GM12874 (cell line): ENCODE measurements at regions not wholly inside any gene's neighbourhood (a gene's known extent, or its start where the extent isn't known, plus 50 kb on each side); places are given as distances from the start of the nearest gene placed in this dataset.

Experiments
- CTCF ChIP-seq: IDR thresholded peaks from 2 replicates; pipeline ENCODE4 v1.5.1; 2011; ENCODE audit warnings: low read depth, mild to moderate bottlenecking, control low read depth, low read length, moderate library complexity; ENCODE audit not compliant: insufficient read depth

GRCh38 chr5:117686926-117687325 lies 1112.3 kb upstream of the SEMA6A start:
- no peak for TF ChIP-seq CTCF

- no peak for TF ChIP-seq CTCF
Measured at GRCh38 chr5:117682416-117682815, 1107.8 kb upstream of the SEMA6A start.

- no peak for TF ChIP-seq CTCF
Measured at GRCh38 chr5:117681431-117682254, 1107.0 kb upstream of the SEMA6A start.

GRCh38 chr5:117680426-117680825 lies 1105.8 kb upstream of the SEMA6A start:
- TF ChIP-seq CTCF: no peak

GRCh38 chr5:117679046-117679445 lies 1104.4 kb upstream of the SEMA6A start:
- no peak for TF ChIP-seq CTCF

GRCh38 chr5:117675646-117676045 lies 1101.0 kb upstream of the SEMA6A start:
- no peak for TF ChIP-seq CTCF

GRCh38 chr5:117671551-117671950 lies 1096.9 kb upstream of the SEMA6A start:
- no peak for TF ChIP-seq CTCF

GRCh38 chr5:117667105-117667504 lies 1092.5 kb upstream of the SEMA6A start:
- TF ChIP-seq CTCF: no peak
